HEK293 (cell line): ENCODE measurements at regions not wholly inside any gene's neighbourhood (a gene's known extent, or its start where the extent isn't known, plus 50 kb on each side); places are given as distances from the start of the nearest gene placed in this dataset.

Experiments
- CTCF ChIA-PET: fragments of 350-600 bp; formaldehyde crosslinking; extraction: SDS; loops from one replicate; lab custom pipeline; 2021; ENCODE audit warnings: antibody characterized with exemption; lab: Yijun Ruan, JAX
- POLR2A ChIA-PET: fragments of 300-600 bp; formaldehyde crosslinking; extraction: SDS; loops from one replicate; lab custom pipeline; 2020; ENCODE audit warnings: antibody characterized with exemption, inconsistent platforms; lab: Yijun Ruan, JAX
- H3K27ac ChIP-seq: fragments of 200-500 bp; sonication (Bioruptor generic); 2 replicates; pipeline ENCODE4 v1.5.1; 2014; ENCODE audit warnings: low read depth, low read length, control low read depth, inconsistent platforms; ENCODE audit errors: extremely low read depth
- H3K36me3 ChIP-seq, 2 experiments: fragments of 200-500 bp in 1 of 2; sonication (Bioruptor generic) in 1 of 2; 1 replicate in 1 of 2; 2 replicates in 1 of 2; pipeline ENCODE4 v1.5.1; 2014 to 2017; ENCODE audit warnings: inconsistent platforms in 2 of 2, low read length in 2 of 2; ENCODE audit not compliant: control insufficient read depth in 2 of 2, insufficient read depth in 1 of 2
- H3K4me1 ChIP-seq: fragments of 200-500 bp; sonication (Bioruptor generic); 2 replicates; pipeline ENCODE4 v1.5.1; 2014; ENCODE audit warnings: mild to moderate bottlenecking, low read length, inconsistent platforms; ENCODE audit not compliant: control insufficient read depth, insufficient read depth
- H3K4me3 ChIP-seq: 2 replicates; pipeline ENCODE4 v1.5.1; 2011; ENCODE audit warnings: low read depth, mild to moderate bottlenecking, control low read depth, low read length, moderate library complexity
- H3K9me3 ChIP-seq: fragments of 200-500 bp; sonication (Bioruptor generic); 2 replicates; pipeline ENCODE4 v1.5.1; 2014; ENCODE audit warnings: low read depth, low read length, inconsistent platforms; ENCODE audit not compliant: control insufficient read depth, insufficient read depth
- GLI2 ChIP-seq: fragments of 450-650 bp; formaldehyde crosslinking; IDR thresholded peaks from 2 replicates; pipeline ENCODE4; 2017; ENCODE audit warnings: missing biosample characterization, missing genetic modification characterization, low read depth, borderline replicate concordance
- TRIM28 ChIP-seq: IDR thresholded peaks from 2 replicates; pipeline ENCODE4 v1.6.1; 2011; ENCODE audit warnings: low read length, control low read depth, borderline replicate concordance
- ZBTB1 ChIP-seq: fragments of 450-650 bp; formaldehyde crosslinking; IDR thresholded peaks from 2 replicates; pipeline ENCODE4 v1.5.1; 2016; ENCODE audit warnings: missing biosample characterization, missing genetic modification characterization
- ZBTB21 ChIP-seq: fragments of 450-650 bp; formaldehyde crosslinking; IDR thresholded peaks from 2 replicates; pipeline ENCODE4 v1.5.1; 2017; ENCODE audit warnings: missing biosample characterization, missing genetic modification characterization
- ZBTB6 ChIP-seq: fragments of 450-650 bp; formaldehyde crosslinking; IDR thresholded peaks from 2 replicates; pipeline ENCODE4 v1.5.1; 2017; ENCODE audit warnings: missing biosample characterization, missing genetic modification characterization
- ZFP37 ChIP-seq: fragments of 450-650 bp; formaldehyde crosslinking; IDR thresholded peaks from 2 replicates; pipeline ENCODE4 v1.5.1; 2016; ENCODE audit warnings: missing biosample characterization, missing genetic modification characterization
- ZFP69B ChIP-seq: fragments of 450-650 bp; formaldehyde crosslinking; IDR thresholded peaks from 2 replicates; pipeline ENCODE4 v1.5.1; 2016; ENCODE audit warnings: missing biosample characterization, missing genetic modification characterization
- ZNF155 ChIP-seq: fragments of 450-650 bp; formaldehyde crosslinking; IDR thresholded peaks from 2 replicates; pipeline ENCODE4 v1.5.1; 2016; ENCODE audit warnings: missing biosample characterization, missing genetic modification characterization
- ZNF184 ChIP-seq: fragments of 450-650 bp; IDR thresholded peaks from 2 replicates; pipeline ENCODE4 v1.5.1; 2018; ENCODE audit warnings: missing biosample characterization, mild to moderate bottlenecking, missing genetic modification characterization
- ZNF266 ChIP-seq: fragments of 450-650 bp; formaldehyde crosslinking; IDR thresholded peaks from 2 replicates; pipeline ENCODE4 v1.5.1; 2016; ENCODE audit warnings: missing biosample characterization, missing genetic modification characterization, low read depth
- ZNF311 ChIP-seq: fragments of 450-650 bp; formaldehyde crosslinking; IDR thresholded peaks from 2 replicates; pipeline ENCODE4 v1.5.1; 2017; ENCODE audit warnings: missing biosample characterization, missing genetic modification characterization, borderline replicate concordance
- ZNF354C ChIP-seq: fragments of 450-650 bp; formaldehyde crosslinking; IDR thresholded peaks from 2 replicates; pipeline ENCODE4 v1.5.1; 2016; ENCODE audit warnings: missing biosample characterization, missing genetic modification characterization, low read depth, borderline replicate concordance
- ZNF404 ChIP-seq: fragments of 450-650 bp; formaldehyde crosslinking; IDR thresholded peaks from 2 replicates; pipeline ENCODE4 v1.5.1; 2017; ENCODE audit warnings: missing biosample characterization, missing genetic modification characterization
- ZNF416 ChIP-seq: fragments of 450-650 bp; formaldehyde crosslinking; IDR thresholded peaks from 2 replicates; pipeline ENCODE4 v1.5.1; 2016; ENCODE audit warnings: missing biosample characterization, missing genetic modification characterization
- ZNF433 ChIP-seq: fragments of 450-650 bp; formaldehyde crosslinking; IDR thresholded peaks from 2 replicates; pipeline ENCODE4 v1.5.1; 2016; ENCODE audit warnings: missing biosample characterization, missing genetic modification characterization, low read depth
- ZNF529 ChIP-seq: fragments of 450-650 bp; formaldehyde crosslinking; IDR thresholded peaks from 2 replicates; pipeline ENCODE4 v1.5.1; 2017; ENCODE audit warnings: missing genetic modification characterization, missing biosample characterization; ENCODE audit not compliant: insufficient replicate concordance
- ZNF558 ChIP-seq: fragments of 450-650 bp; formaldehyde crosslinking; IDR thresholded peaks from 2 replicates; pipeline ENCODE4 v1.5.1; 2016; ENCODE audit warnings: missing biosample characterization, missing genetic modification characterization
- ZNF585B ChIP-seq: fragments of 450-650 bp; formaldehyde crosslinking; IDR thresholded peaks from 2 replicates; pipeline ENCODE4 v1.5.1; 2016; ENCODE audit warnings: missing biosample characterization, missing genetic modification characterization
- ZNF596 ChIP-seq: fragments of 450-650 bp; IDR thresholded peaks from 2 replicates; pipeline ENCODE4 v1.5.0; 2018; ENCODE audit warnings: missing biosample characterization, mild to moderate bottlenecking, missing genetic modification characterization, moderate library complexity
- ZNF623 ChIP-seq: fragments of 450-650 bp; formaldehyde crosslinking; IDR thresholded peaks from 2 replicates; pipeline ENCODE4 v1.5.1; 2016; ENCODE audit warnings: missing biosample characterization, missing genetic modification characterization
- ZNF629 ChIP-seq: fragments of 450-650 bp; formaldehyde crosslinking; IDR thresholded peaks from 2 replicates; pipeline ENCODE4 v1.5.1; 2017; ENCODE audit warnings: missing biosample characterization, missing genetic modification characterization
- ZNF707 ChIP-seq: fragments of 450-650 bp; formaldehyde crosslinking; IDR thresholded peaks from 2 replicates; pipeline ENCODE4 v1.5.1; 2016; ENCODE audit warnings: missing biosample characterization, missing genetic modification characterization
- ZNF792 ChIP-seq: fragments of 450-650 bp; formaldehyde crosslinking; IDR thresholded peaks from 2 replicates; pipeline ENCODE4 v1.5.1; 2016; ENCODE audit warnings: missing biosample characterization, missing genetic modification characterization
- TF ChIP-seq, protein P1 (sequence below): fragments of 450-650 bp; formaldehyde crosslinking; IDR thresholded peaks from 2 replicates; pipeline ENCODE4 v1.5.1; 2016; ENCODE audit warnings: missing biosample characterization, missing genetic modification characterization
- TF ChIP-seq, protein P2 (sequence below): fragments of 450-650 bp; IDR thresholded peaks from 2 replicates; pipeline ENCODE4 v1.5.1; 2018; ENCODE audit warnings: missing biosample characterization, mild to moderate bottlenecking, missing genetic modification characterization

DNA sequence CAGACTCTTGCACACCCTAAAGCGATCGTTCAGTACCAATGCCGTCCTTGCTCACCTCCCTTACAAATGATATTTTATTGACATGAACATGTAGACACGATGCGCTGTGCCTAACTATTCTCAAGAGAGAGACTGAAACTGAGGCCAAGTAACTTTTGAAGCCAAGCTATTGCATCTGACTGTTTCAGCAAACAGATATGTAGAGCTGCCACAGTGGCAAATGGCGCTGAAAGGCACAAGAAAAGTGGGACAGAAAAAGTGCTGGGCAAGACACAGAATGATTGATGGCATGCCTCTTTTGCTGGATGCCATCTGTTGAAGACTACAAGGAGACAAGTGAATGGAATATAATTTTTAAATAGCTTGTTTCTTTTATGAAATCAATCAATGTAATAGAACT lies 1157.2 kb upstream of the ADGRL4 start:
- TF ChIP-seq TRIM28, result no peak
- TF ChIP-seq ZNF266 (tag by site-specific recombination), result no peak
- no peak for TF ChIP-seq ZFP37 (tag by site-specific recombination)
- no peak for TF ChIP-seq ZBTB6 (tag by site-specific recombination)
- TF ChIP-seq GLI2 (tag by site-specific recombination), result no peak
- no peak for TF ChIP-seq ZNF155 (tag by site-specific recombination)
- TF ChIP-seq ZNF596 (tag by site-specific recombination), result no peak
- TF ChIP-seq ZNF707 (tag by site-specific recombination), result no peak
- TF ChIP-seq ZNF354C (tag by site-specific recombination), result no peak
- TF ChIP-seq ZBTB1 (tag by site-specific recombination), result no peak
- ChIA-PET CTCF (no interaction called here), POLR2A (no interaction called here)
- Histone ChIP-seq H3K36me3 (no peaks in the 10 kb centered on the region), H3K4me1 (no peaks in the 10 kb centered on the region), H3K4me3 (no peak overlapping the region), H3K27ac (no peak overlapping the region), H3K9me3 (no peaks in the 10 kb centered on the region)

DNA sequence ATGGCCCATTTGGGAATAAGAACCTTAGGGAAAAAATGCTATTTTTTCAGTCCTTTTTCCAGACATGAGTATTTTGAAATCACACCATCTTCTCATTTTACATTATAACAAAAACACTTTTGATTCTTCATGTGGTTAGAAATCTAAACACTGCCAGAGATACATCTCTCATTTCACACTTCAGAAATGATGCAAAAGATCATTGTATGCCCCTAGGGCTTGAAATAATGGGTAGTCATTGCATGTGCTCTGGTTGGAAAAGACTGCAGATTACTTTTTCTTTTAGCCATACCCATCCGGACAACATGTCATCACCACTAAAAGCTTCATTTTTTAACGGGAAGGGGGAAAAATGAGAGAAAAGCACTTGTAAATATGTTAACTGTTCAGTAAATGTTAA lies 1152.2 kb upstream of the ADGRL4 start:
- H3K9me3 ChIP-seq, result no peaks in the 10 kb centered on the region
- ChIA-PET POLR2A (no interaction called here), CTCF (interaction anchor here (0.5 kb wide), 1 partner anchor 145 kb away, joined by 3 read pairs; no protein-coding TSS in a partner anchor)
- TF ChIP-seq ZNF404, result no peak
- TF ChIP-seq ZNF585B (tag by site-specific recombination), result no peak
- TF ChIP-seq ZNF311, result no peak
- TF ChIP-seq ZNF792 (tag by site-specific recombination), result no peak
- TF ChIP-seq, protein P1, sequence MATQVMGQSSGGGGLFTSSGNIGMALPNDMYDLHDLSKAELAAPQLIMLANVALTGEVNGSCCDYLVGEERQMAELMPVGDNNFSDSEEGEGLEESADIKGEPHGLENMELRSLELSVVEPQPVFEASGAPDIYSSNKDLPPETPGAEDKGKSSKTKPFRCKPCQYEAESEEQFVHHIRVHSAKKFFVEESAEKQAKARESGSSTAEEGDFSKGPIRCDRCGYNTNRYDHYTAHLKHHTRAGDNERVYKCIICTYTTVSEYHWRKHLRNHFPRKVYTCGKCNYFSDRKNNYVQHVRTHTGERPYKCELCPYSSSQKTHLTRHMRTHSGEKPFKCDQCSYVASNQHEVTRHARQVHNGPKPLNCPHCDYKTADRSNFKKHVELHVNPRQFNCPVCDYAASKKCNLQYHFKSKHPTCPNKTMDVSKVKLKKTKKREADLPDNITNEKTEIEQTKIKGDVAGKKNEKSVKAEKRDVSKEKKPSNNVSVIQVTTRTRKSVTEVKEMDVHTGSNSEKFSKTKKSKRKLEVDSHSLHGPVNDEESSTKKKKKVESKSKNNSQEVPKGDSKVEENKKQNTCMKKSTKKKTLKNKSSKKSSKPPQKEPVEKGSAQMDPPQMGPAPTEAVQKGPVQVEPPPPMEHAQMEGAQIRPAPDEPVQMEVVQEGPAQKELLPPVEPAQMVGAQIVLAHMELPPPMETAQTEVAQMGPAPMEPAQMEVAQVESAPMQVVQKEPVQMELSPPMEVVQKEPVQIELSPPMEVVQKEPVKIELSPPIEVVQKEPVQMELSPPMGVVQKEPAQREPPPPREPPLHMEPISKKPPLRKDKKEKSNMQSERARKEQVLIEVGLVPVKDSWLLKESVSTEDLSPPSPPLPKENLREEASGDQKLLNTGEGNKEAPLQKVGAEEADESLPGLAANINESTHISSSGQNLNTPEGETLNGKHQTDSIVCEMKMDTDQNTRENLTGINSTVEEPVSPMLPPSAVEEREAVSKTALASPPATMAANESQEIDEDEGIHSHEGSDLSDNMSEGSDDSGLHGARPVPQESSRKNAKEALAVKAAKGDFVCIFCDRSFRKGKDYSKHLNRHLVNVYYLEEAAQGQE (tag by site-specific recombination), result no peak
- no peak for TF ChIP-seq ZNF558 (tag by site-specific recombination)
- no peak for TF ChIP-seq ZNF629
- TF ChIP-seq ZNF433 (tag by site-specific recombination), result no peak
- TF ChIP-seq ZBTB21 (tag by site-specific recombination), result no peak
- no peak for TF ChIP-seq ZNF529
- TF ChIP-seq ZNF416 (tag by site-specific recombination), result no peak
- no peak for TF ChIP-seq ZFP69B (tag by site-specific recombination)
- TF ChIP-seq, protein P2, sequence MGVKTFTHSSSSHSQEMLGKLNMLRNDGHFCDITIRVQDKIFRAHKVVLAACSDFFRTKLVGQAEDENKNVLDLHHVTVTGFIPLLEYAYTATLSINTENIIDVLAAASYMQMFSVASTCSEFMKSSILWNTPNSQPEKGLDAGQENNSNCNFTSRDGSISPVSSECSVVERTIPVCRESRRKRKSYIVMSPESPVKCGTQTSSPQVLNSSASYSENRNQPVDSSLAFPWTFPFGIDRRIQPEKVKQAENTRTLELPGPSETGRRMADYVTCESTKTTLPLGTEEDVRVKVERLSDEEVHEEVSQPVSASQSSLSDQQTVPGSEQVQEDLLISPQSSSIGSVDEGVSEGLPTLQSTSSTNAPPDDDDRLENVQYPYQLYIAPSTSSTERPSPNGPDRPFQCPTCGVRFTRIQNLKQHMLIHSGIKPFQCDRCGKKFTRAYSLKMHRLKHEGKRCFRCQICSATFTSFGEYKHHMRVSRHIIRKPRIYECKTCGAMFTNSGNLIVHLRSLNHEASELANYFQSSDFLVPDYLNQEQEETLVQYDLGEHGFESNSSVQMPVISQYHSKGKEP (tag by site-specific recombination), result no peak
- no peak for TF ChIP-seq ZNF184 (tag by site-specific recombination)
- TF ChIP-seq ZNF623, result no peak
- H3K4me1 ChIP-seq, result no peaks in the 10 kb centered on the region
- no peak overlapping the region for H3K4me3 ChIP-seq
- H3K36me3 ChIP-seq, result no peaks in the 10 kb centered on the region
- no peak overlapping the region for H3K27ac ChIP-seq
